WTC11 (cell line): ENCODE measurements at regions not wholly inside any gene's neighbourhood (a gene's known extent, or its start where the extent isn't known, plus 50 kb on each side); places are given as distances from the start of the nearest gene placed in this dataset.
"Not testable (repeated sequence)": the region's sequence is repeated elsewhere in the genome, so short reads cannot be mapped to it uniquely, and the experiment has no call there.

ENCODE experiments used
- CREB1 ChIP-seq: sonication (generic); formaldehyde crosslinking; IDR thresholded peaks from 2 replicates; pipeline ENCODE4 v1.8.0; 2023; ENCODE audit warnings: mild to moderate bottlenecking, missing genetic modification reagents
- EMX1 ChIP-seq: fragments of 250-450 bp; sonication (Bioruptor Pico); IDR thresholded peaks from 2 replicates; pipeline ENCODE4 v1.8.0; 2021; ENCODE audit warnings: mild to moderate bottlenecking
- FOXK1 ChIP-seq: sonication (generic); formaldehyde crosslinking; IDR thresholded peaks from 2 replicates; pipeline ENCODE4 v1.8.0; 2022; ENCODE audit warnings: mild to moderate bottlenecking, moderate library complexity, missing genetic modification reagents
- IRF2 ChIP-seq: sonication (generic); formaldehyde crosslinking; IDR thresholded peaks from 2 replicates; pipeline ENCODE4 v1.8.0; 2022; ENCODE audit warnings: low read depth, missing genetic modification reagents, borderline replicate concordance
- JUN ChIP-seq: sonication (generic); formaldehyde crosslinking; IDR thresholded peaks from 2 replicates; pipeline ENCODE4 v1.8.0; 2023; ENCODE audit warnings: mild to moderate bottlenecking, missing genetic modification reagents
- NFYB ChIP-seq: sonication (generic); formaldehyde crosslinking; conservative IDR thresholded peaks from 2 replicates; pipeline ENCODE4 v1.8.0; 2022; ENCODE audit warnings: low read depth, missing genetic modification reagents
- SP1 ChIP-seq: sonication (generic); formaldehyde crosslinking; conservative IDR thresholded peaks from 2 replicates; pipeline ENCODE4 v1.8.1; 2022; ENCODE audit warnings: missing genetic modification reagents
- TEAD4 ChIP-seq: sonication (generic); formaldehyde crosslinking; IDR thresholded peaks from 2 replicates; pipeline ENCODE4 v1.8.0; 2022; ENCODE audit warnings: mild to moderate bottlenecking, missing genetic modification reagents
- TF ChIP-seq, protein P1 (sequence below): sonication (generic); formaldehyde crosslinking; IDR thresholded peaks from 2 replicates; pipeline ENCODE4 v1.8.0; 2022; ENCODE audit warnings: mild to moderate bottlenecking, missing genetic modification reagents
- TF ChIP-seq, protein P2 (sequence below): fragments of 200-600 bp; IDR thresholded peaks from 2 replicates; pipeline ENCODE4 v1.8.0; 2022; ENCODE audit warnings: antibody characterized with exemption
- TF ChIP-seq, protein P3 (sequence below): sonication (generic); formaldehyde crosslinking; IDR thresholded peaks from 2 replicates; pipeline ENCODE4 v1.8.1; 2023; ENCODE audit warnings: mild to moderate bottlenecking, missing genetic modification reagents, moderate library complexity
- TF ChIP-seq, protein P4 (sequence below): sonication (generic); formaldehyde crosslinking; IDR thresholded peaks from 2 replicates; pipeline ENCODE4 v1.8.0; 2022; ENCODE audit warnings: mild to moderate bottlenecking, missing genetic modification reagents
- TF ChIP-seq, protein P5 (sequence below): sonication (generic); formaldehyde crosslinking; IDR thresholded peaks from 2 replicates; pipeline ENCODE4 v1.8.1; 2023; ENCODE audit warnings: mild to moderate bottlenecking, missing genetic modification reagents
- TF ChIP-seq, protein P6 (sequence below): sonication (generic); formaldehyde crosslinking; IDR thresholded peaks from 2 replicates; pipeline ENCODE4 v1.8.1; 2022; ENCODE audit warnings: missing genetic modification reagents, borderline replicate concordance

DNA sequence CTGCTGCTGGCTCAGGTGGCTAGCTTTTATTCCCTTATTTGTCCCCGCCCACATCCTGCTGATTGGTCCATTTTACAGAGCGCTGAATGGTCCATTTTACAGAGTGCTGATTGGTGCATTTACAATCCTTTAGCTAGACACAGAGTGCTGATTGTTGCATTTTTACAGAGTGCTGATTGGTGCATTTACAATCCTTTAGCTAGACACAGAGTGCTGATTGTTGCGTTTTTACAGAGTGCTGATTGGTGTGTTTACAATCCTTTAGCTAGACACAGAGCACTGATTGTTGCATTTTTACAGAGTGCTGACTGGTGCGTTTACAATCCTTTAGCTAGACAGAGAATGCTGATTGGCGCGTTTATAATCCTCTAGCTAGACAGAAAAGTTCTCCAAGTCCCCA, 107.8 kb upstream of the BMPER start:
- TF ChIP-seq, protein P1, sequence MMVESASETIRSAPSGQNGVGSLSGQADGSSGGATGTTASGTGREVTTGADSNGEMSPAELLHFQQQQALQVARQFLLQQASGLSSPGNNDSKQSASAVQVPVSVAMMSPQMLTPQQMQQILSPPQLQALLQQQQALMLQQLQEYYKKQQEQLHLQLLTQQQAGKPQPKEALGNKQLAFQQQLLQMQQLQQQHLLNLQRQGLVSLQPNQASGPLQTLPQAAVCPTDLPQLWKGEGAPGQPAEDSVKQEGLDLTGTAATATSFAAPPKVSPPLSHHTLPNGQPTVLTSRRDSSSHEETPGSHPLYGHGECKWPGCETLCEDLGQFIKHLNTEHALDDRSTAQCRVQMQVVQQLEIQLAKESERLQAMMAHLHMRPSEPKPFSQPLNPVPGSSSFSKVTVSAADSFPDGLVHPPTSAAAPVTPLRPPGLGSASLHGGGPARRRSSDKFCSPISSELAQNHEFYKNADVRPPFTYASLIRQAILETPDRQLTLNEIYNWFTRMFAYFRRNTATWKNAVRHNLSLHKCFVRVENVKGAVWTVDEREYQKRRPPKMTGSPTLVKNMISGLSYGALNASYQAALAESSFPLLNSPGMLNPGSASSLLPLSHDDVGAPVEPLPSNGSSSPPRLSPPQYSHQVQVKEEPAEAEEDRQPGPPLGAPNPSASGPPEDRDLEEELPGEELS (CRISPR knock-in tag): not testable (repeated sequence)
- TF ChIP-seq IRF2 (CRISPR knock-in tag); JUN (CRISPR knock-in tag); EMX1 (CRISPR knock-in tag); CREB1 (CRISPR knock-in tag); SP1; FOXK1 (CRISPR knock-in tag); TEAD4 (CRISPR knock-in tag): not testable (repeated sequence)
- TF ChIP-seq, protein P2, sequence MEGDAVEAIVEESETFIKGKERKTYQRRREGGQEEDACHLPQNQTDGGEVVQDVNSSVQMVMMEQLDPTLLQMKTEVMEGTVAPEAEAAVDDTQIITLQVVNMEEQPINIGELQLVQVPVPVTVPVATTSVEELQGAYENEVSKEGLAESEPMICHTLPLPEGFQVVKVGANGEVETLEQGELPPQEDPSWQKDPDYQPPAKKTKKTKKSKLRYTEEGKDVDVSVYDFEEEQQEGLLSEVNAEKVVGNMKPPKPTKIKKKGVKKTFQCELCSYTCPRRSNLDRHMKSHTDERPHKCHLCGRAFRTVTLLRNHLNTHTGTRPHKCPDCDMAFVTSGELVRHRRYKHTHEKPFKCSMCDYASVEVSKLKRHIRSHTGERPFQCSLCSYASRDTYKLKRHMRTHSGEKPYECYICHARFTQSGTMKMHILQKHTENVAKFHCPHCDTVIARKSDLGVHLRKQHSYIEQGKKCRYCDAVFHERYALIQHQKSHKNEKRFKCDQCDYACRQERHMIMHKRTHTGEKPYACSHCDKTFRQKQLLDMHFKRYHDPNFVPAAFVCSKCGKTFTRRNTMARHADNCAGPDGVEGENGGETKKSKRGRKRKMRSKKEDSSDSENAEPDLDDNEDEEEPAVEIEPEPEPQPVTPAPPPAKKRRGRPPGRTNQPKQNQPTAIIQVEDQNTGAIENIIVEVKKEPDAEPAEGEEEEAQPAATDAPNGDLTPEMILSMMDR: not testable (repeated sequence)
- TF ChIP-seq, protein P3, sequence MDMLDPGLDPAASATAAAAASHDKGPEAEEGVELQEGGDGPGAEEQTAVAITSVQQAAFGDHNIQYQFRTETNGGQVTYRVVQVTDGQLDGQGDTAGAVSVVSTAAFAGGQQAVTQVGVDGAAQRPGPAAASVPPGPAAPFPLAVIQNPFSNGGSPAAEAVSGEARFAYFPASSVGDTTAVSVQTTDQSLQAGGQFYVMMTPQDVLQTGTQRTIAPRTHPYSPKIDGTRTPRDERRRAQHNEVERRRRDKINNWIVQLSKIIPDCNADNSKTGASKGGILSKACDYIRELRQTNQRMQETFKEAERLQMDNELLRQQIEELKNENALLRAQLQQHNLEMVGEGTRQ: not testable (repeated sequence)
- TF ChIP-seq, protein P4, sequence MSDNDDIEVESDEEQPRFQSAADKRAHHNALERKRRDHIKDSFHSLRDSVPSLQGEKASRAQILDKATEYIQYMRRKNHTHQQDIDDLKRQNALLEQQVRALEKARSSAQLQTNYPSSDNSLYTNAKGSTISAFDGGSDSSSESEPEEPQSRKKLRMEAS (CRISPR knock-in tag): not testable (repeated sequence)
- peak; percentile 60; the same call in 1 of the 2 replicates for TF ChIP-seq NFYB (CRISPR knock-in tag)
- TF ChIP-seq, protein P5, sequence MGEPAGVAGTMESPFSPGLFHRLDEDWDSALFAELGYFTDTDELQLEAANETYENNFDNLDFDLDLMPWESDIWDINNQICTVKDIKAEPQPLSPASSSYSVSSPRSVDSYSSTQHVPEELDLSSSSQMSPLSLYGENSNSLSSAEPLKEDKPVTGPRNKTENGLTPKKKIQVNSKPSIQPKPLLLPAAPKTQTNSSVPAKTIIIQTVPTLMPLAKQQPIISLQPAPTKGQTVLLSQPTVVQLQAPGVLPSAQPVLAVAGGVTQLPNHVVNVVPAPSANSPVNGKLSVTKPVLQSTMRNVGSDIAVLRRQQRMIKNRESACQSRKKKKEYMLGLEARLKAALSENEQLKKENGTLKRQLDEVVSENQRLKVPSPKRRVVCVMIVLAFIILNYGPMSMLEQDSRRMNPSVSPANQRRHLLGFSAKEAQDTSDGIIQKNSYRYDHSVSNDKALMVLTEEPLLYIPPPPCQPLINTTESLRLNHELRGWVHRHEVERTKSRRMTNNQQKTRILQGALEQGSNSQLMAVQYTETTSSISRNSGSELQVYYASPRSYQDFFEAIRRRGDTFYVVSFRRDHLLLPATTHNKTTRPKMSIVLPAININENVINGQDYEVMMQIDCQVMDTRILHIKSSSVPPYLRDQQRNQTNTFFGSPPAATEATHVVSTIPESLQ (CRISPR knock-in tag): not testable (repeated sequence)
- TF ChIP-seq, protein P6, sequence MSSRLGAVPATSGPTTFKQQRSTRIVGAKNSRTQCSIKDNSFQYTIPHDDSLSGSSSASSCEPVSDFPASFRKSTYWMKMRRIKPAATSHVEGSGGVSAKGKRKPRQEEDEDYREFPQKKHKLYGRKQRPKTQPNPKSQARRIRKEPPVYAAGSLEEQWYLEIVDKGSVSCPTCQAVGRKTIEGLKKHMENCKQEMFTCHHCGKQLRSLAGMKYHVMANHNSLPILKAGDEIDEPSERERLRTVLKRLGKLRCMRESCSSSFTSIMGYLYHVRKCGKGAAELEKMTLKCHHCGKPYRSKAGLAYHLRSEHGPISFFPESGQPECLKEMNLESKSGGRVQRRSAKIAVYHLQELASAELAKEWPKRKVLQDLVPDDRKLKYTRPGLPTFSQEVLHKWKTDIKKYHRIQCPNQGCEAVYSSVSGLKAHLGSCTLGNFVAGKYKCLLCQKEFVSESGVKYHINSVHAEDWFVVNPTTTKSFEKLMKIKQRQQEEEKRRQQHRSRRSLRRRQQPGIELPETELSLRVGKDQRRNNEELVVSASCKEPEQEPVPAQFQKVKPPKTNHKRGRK: not testable (repeated sequence)
